ENCODE measurements at regions not wholly inside any gene's neighbourhood (a gene's known extent, or its start where the extent isn't known, plus 50 kb on each side); places are given as distances from the start of the nearest gene placed in this dataset.

- Histone ChIP-seq H2AFZ (ENCODE audit: low read length) (peak overlapping the region; percentile 14), H3K36me3 (ENCODE audit: control insufficient read depth, insufficient read depth, low read length) (no peaks in the 10 kb centered on the region), H3K4me2 (ENCODE audit: extremely low read depth, insufficient read depth, low read length) (no peak overlapping the region), H3K9ac (ENCODE audit: insufficient read depth, low read length) (no peak overlapping the region), H3K27me3 (ENCODE audit: control insufficient read depth, insufficient read depth, low read length) (peaks cover 3% of the 10 kb centered on the region), H3K9me3 (ENCODE audit: control insufficient read depth, insufficient read depth, low read depth, low read length) (no peaks in the 10 kb centered on the region), H3K4me3 (replicated peaks in 1 of 4; ENCODE audit: control extremely low read depth in 1 of 4, insufficient read depth in 1 of 4, low read depth in 3 of 4, low read length in 4 of 4) (no peak overlapping the region), H3K27ac (ENCODE audit: insufficient read depth, low read length) (no peak overlapping the region), H3K4me1 (ENCODE audit: control insufficient read depth, extremely low read depth, insufficient read depth, low read length) (peaks cover 4% of the 10 kb centered on the region), H3K79me2 (ENCODE audit: control insufficient read depth, insufficient read depth, low read length) (no peaks in the 10 kb centered on the region), H4K20me1 (ENCODE audit: control insufficient read depth, extremely low read depth, insufficient read depth, low read length) (no peaks in the 10 kb centered on the region)
- TF ChIP-seq EZH2 (IDR thresholded peaks at IDR 0.05; ENCODE audit: low read length, missing control alignments), result no peak
- TF ChIP-seq, protein P1, sequence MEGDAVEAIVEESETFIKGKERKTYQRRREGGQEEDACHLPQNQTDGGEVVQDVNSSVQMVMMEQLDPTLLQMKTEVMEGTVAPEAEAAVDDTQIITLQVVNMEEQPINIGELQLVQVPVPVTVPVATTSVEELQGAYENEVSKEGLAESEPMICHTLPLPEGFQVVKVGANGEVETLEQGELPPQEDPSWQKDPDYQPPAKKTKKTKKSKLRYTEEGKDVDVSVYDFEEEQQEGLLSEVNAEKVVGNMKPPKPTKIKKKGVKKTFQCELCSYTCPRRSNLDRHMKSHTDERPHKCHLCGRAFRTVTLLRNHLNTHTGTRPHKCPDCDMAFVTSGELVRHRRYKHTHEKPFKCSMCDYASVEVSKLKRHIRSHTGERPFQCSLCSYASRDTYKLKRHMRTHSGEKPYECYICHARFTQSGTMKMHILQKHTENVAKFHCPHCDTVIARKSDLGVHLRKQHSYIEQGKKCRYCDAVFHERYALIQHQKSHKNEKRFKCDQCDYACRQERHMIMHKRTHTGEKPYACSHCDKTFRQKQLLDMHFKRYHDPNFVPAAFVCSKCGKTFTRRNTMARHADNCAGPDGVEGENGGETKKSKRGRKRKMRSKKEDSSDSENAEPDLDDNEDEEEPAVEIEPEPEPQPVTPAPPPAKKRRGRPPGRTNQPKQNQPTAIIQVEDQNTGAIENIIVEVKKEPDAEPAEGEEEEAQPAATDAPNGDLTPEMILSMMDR (conservative IDR thresholded peaks at IDR 0.05 in 1 of 2, IDR thresholded peaks at IDR 0.05 in 1 of 2; ENCODE audit: low read depth in 1 of 2, low read length in 2 of 2), result no peak
- DNase-seq (ENCODE audit: low read depth in 2 of 2), result peak; percentile 65 to 92
Observed at GRCh38 chr5:71932655-71933338, 174.5 kb upstream of the MAP1B start.

DNA sequence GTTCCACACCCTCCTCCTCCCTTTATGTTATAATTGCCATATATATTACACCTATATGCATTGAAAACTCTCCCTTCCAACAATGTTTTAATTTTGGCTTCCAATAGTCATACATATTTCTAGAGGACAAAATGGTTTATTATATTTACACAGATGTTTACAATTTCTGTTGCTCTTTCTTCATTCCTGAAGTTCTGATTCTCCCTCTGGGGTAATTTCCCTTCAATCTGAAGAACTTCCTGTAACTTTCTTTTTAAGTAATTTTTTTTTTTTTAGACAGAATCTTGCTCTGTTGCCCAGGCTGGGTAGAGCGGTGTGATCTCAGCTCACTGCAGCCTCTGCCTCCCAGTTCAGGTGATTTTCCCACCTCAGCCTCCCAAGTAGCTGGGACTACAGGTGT lies 173.0 kb upstream of the MAP1B start:
- Histone ChIP-seq H3K27ac (ENCODE audit: insufficient read depth, low read length) (no peak overlapping the region), H3K4me2 (ENCODE audit: extremely low read depth, insufficient read depth, low read length) (no peak overlapping the region), H3K36me3 (ENCODE audit: control insufficient read depth, insufficient read depth, low read length) (no peaks in the 10 kb centered on the region), H3K4me3 (replicated peaks in 1 of 4; ENCODE audit: control extremely low read depth in 1 of 4, insufficient read depth in 1 of 4, low read depth in 3 of 4, low read length in 4 of 4) (no peak overlapping the region), H4K20me1 (ENCODE audit: control insufficient read depth, extremely low read depth, insufficient read depth, low read length) (no peaks in the 10 kb centered on the region), H3K9ac (ENCODE audit: insufficient read depth, low read length) (no peak overlapping the region), H3K79me2 (ENCODE audit: control insufficient read depth, insufficient read depth, low read length) (no peaks in the 10 kb centered on the region), H2AFZ (ENCODE audit: low read length) (no peak overlapping the region), H3K9me3 (ENCODE audit: control insufficient read depth, insufficient read depth, low read depth, low read length) (no peaks in the 10 kb centered on the region), H3K4me1 (ENCODE audit: control insufficient read depth, extremely low read depth, insufficient read depth, low read length) (peaks cover 4% of the 10 kb centered on the region), H3K27me3 (ENCODE audit: control insufficient read depth, insufficient read depth, low read length) (peaks cover 3% of the 10 kb centered on the region)
- DNase-seq (ENCODE audit: low read depth in 2 of 2), result no peak
- TF ChIP-seq, protein P1 (conservative IDR thresholded peaks at IDR 0.05 in 1 of 2, IDR thresholded peaks at IDR 0.05 in 1 of 2; ENCODE audit: low read depth in 1 of 2, low read length in 2 of 2), result no peak
- TF ChIP-seq EZH2 (IDR thresholded peaks at IDR 0.05; ENCODE audit: low read length, missing control alignments), result no peak

- Histone ChIP-seq H4K20me1 (ENCODE audit: control insufficient read depth, extremely low read depth, insufficient read depth, low read length) (no peaks in the 10 kb centered on the region), H3K4me1 (ENCODE audit: control insufficient read depth, extremely low read depth, insufficient read depth, low read length) (peaks cover 2% of the 10 kb centered on the region), H3K36me3 (ENCODE audit: control insufficient read depth, insufficient read depth, low read length) (no peaks in the 10 kb centered on the region), H2AFZ (ENCODE audit: low read length) (no peak overlapping the region), H3K27me3 (ENCODE audit: control insufficient read depth, insufficient read depth, low read length) (peaks cover 11% of the 10 kb centered on the region), H3K27ac (ENCODE audit: insufficient read depth, low read length) (no peak overlapping the region), H3K9me3 (ENCODE audit: control insufficient read depth, insufficient read depth, low read depth, low read length) (no peaks in the 10 kb centered on the region), H3K9ac (ENCODE audit: insufficient read depth, low read length) (no peak overlapping the region), H3K4me2 (ENCODE audit: extremely low read depth, insufficient read depth, low read length) (no peak overlapping the region), H3K4me3 (replicated peaks in 1 of 4; ENCODE audit: control extremely low read depth in 1 of 4, insufficient read depth in 1 of 4, low read depth in 3 of 4, low read length in 4 of 4) (no peak overlapping the region), H3K79me2 (ENCODE audit: control insufficient read depth, insufficient read depth, low read length) (no peaks in the 10 kb centered on the region)
- no peak for DNase-seq (ENCODE audit: low read depth in 2 of 2)
- no peak for TF ChIP-seq EZH2 (IDR thresholded peaks at IDR 0.05; ENCODE audit: low read length, missing control alignments)
- TF ChIP-seq, protein P1 (conservative IDR thresholded peaks at IDR 0.05 in 1 of 2, IDR thresholded peaks at IDR 0.05 in 1 of 2; ENCODE audit: low read depth in 1 of 2, low read length in 2 of 2), result no peak
Observed at GRCh38 chr5:71937921-71938698, 169.2 kb upstream of the MAP1B start.
